ENCODE measurements at regions not wholly inside any gene's neighbourhood (a gene's known extent, or its start where the extent isn't known, plus 50 kb on each side); places are given as distances from the start of the nearest gene placed in this dataset.

- no peak overlapping the region for H3K4me3 Mint-ChIP-seq (ENCODE audit: unreplicated experiment)
- DNase-seq (ENCODE audit: low spot score), result no peak
- no peak overlapping the region for H3K27ac Mint-ChIP-seq (ENCODE audit: unreplicated experiment)
- H3K27me3 Mint-ChIP-seq (ENCODE audit: low read depth), result peaks cover 2% of the 10 kb centered on the region
- H3K36me3 Mint-ChIP-seq (ENCODE audit: low read depth), result no peaks in the 10 kb centered on the region
- H3K4me1 Mint-ChIP-seq (ENCODE audit: low read depth), result no peaks in the 10 kb centered on the region
- TF ChIP-seq, protein P1, sequence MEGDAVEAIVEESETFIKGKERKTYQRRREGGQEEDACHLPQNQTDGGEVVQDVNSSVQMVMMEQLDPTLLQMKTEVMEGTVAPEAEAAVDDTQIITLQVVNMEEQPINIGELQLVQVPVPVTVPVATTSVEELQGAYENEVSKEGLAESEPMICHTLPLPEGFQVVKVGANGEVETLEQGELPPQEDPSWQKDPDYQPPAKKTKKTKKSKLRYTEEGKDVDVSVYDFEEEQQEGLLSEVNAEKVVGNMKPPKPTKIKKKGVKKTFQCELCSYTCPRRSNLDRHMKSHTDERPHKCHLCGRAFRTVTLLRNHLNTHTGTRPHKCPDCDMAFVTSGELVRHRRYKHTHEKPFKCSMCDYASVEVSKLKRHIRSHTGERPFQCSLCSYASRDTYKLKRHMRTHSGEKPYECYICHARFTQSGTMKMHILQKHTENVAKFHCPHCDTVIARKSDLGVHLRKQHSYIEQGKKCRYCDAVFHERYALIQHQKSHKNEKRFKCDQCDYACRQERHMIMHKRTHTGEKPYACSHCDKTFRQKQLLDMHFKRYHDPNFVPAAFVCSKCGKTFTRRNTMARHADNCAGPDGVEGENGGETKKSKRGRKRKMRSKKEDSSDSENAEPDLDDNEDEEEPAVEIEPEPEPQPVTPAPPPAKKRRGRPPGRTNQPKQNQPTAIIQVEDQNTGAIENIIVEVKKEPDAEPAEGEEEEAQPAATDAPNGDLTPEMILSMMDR (IDR thresholded peaks at IDR 0.05), result no peak
- no peaks in the 10 kb centered on the region for H3K9me3 Mint-ChIP-seq (ENCODE audit: low read depth)
Measured at GRCh38 chr2:82098617-82099016, 1794.1 kb upstream of the LRRTM1 start.

DNA sequence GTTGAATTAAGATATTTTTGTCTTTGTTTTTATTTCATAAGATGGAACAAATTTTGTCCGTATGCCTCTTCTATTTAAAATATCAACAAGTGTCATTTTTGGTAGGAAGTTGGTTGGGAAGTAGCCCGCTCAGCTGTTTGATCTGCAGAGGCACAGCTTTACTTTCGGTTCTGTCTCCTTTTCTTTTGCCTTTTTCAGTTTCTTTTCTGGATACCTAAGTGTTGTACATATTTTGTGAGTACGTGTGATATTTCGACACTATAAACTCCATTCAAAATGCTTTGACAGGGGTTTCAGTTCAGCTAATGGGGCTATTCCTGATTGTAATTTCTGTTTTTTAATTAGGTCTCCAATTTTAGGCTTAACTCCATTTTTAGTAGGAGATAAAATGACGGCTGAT lies 1785.0 kb upstream of the LRRTM1 start:
- Mint-ChIP-seq H3K27ac (ENCODE audit: unreplicated experiment) (no peak overlapping the region), H3K27me3 (ENCODE audit: low read depth) (no peaks in the 10 kb centered on the region), H3K4me3 (ENCODE audit: unreplicated experiment) (no peak overlapping the region), H3K9me3 (ENCODE audit: low read depth) (peaks cover 10% of the 10 kb centered on the region), H3K36me3 (ENCODE audit: low read depth) (no peaks in the 10 kb centered on the region), H3K4me1 (ENCODE audit: low read depth) (no peaks in the 10 kb centered on the region)
- TF ChIP-seq, protein P1 (IDR thresholded peaks at IDR 0.05), result no peak
- DNase-seq (ENCODE audit: low spot score), result no peak

- TF ChIP-seq, protein P1 (IDR thresholded peaks at IDR 0.05), result no peak
- Mint-ChIP-seq H3K4me3 (ENCODE audit: unreplicated experiment) (no peak overlapping the region), H3K9me3 (ENCODE audit: low read depth) (peaks cover 10% of the 10 kb centered on the region), H3K4me1 (ENCODE audit: low read depth) (no peaks in the 10 kb centered on the region), H3K36me3 (ENCODE audit: low read depth) (no peaks in the 10 kb centered on the region), H3K27me3 (ENCODE audit: low read depth) (no peaks in the 10 kb centered on the region), H3K27ac (ENCODE audit: unreplicated experiment) (no peak overlapping the region)
- no peak for DNase-seq (ENCODE audit: low spot score)
Measured at GRCh38 chr2:82084679-82085392, 1780.3 kb upstream of the LRRTM1 start.

- Mint-ChIP-seq H3K36me3 (ENCODE audit: low read depth) (no peaks in the 10 kb centered on the region), H3K27ac (ENCODE audit: unreplicated experiment) (no peak overlapping the region), H3K4me3 (ENCODE audit: unreplicated experiment) (no peak overlapping the region), H3K4me1 (ENCODE audit: low read depth) (no peaks in the 10 kb centered on the region), H3K27me3 (ENCODE audit: low read depth) (no peaks in the 10 kb centered on the region), H3K9me3 (ENCODE audit: low read depth) (peaks cover 5% of the 10 kb centered on the region)
- TF ChIP-seq, protein P1 (IDR thresholded peaks at IDR 0.05), result no peak
- DNase-seq (ENCODE audit: low spot score), result no peak
Measured at GRCh38 chr2:82075875-82076274, 1771.3 kb upstream of the LRRTM1 start.

- H3K4me1 Mint-ChIP-seq (ENCODE audit: low read depth), result no peaks in the 10 kb centered on the region
- DNase-seq (ENCODE audit: low spot score), result no peak
- no peaks in the 10 kb centered on the region for H3K9me3 Mint-ChIP-seq (ENCODE audit: low read depth)
- H3K27me3 Mint-ChIP-seq (ENCODE audit: low read depth), result no peaks in the 10 kb centered on the region
- H3K36me3 Mint-ChIP-seq (ENCODE audit: low read depth), result no peaks in the 10 kb centered on the region
- TF ChIP-seq, protein P1 (IDR thresholded peaks at IDR 0.05), result no peak
- H3K27ac Mint-ChIP-seq (ENCODE audit: unreplicated experiment), result no peak overlapping the region
- H3K4me3 Mint-ChIP-seq (ENCODE audit: unreplicated experiment), result no peak overlapping the region
Measured at GRCh38 chr2:82062463-82062862, 1757.9 kb upstream of the LRRTM1 start.

All from chondrocyte (in vitro differentiated cells).